SU-DHL-6 (cell line): ENCODE measurements at regions not wholly inside any gene's neighbourhood (a gene's known extent, or its start where the extent isn't known, plus 50 kb on each side); places are given as distances from the start of the nearest gene placed in this dataset.

Experiments
- H2AFZ ChIP-seq: fragments of 200-600 bp; sonication (generic); 2 replicates; pipeline ENCODE4 v1.6.1; 2014; ENCODE audit warnings: low read depth, mild to moderate bottlenecking, moderate library complexity, mixed read lengths, antibody characterized with exemption, low read length; ENCODE audit not compliant: severe bottlenecking
- H3F3A ChIP-seq: fragments of 200-600 bp; shearing (Covaris generic); 2 replicates; pipeline ENCODE4 v1.6.0; 2016; ENCODE audit warnings: antibody characterized with exemption, mild to moderate bottlenecking; ENCODE audit not compliant: insufficient read depth
- H3K27ac ChIP-seq: fragments of 200-600 bp; sonication (generic); 2 replicates; pipeline ENCODE4 v1.5.1; 2016; ENCODE audit warnings: low read depth, mild to moderate bottlenecking, low read length, moderate library complexity, mixed read lengths
- H3K27me3 ChIP-seq: fragments of 200-600 bp; sonication (generic), shearing (Covaris generic); 2 replicates; pipeline ENCODE4 v1.6.0; 2014; ENCODE audit warnings: mild to moderate bottlenecking, low read length
- H3K36me3 ChIP-seq: fragments of 200-600 bp; sonication (generic); 2 replicates; pipeline ENCODE4 v1.6.1; 2014; ENCODE audit warnings: mild to moderate bottlenecking, low read length, mixed read lengths
- H3K4me2 ChIP-seq: fragments of 300-600, 200-600 bp; shearing (Covaris generic), sonication (generic); 2 replicates; pipeline ENCODE4 v1.6.0; 2014; ENCODE audit warnings: low read length, low read depth, mild to moderate bottlenecking; ENCODE audit not compliant: poor library complexity, severe bottlenecking
- H3K4me3 ChIP-seq: fragments of 200-600 bp; sonication (generic); 2 replicates; pipeline ENCODE4 v1.5.1; 2014; ENCODE audit warnings: antibody characterized with exemption, low read length, mild to moderate bottlenecking, mixed read lengths; ENCODE audit not compliant: insufficient read depth, poor library complexity, severe bottlenecking
- H3K79me2 ChIP-seq: fragments of 200-600 bp; sonication (generic); 2 replicates; pipeline ENCODE4 v1.6.1; 2014; ENCODE audit warnings: mild to moderate bottlenecking, low read length, moderate library complexity; ENCODE audit not compliant: insufficient read depth
- H3K9ac ChIP-seq: fragments of 200-600 bp; sonication (generic); 2 replicates; pipeline ENCODE4 v1.7.0; 2014; ENCODE audit warnings: mild to moderate bottlenecking, low read length
- H3K9me2 ChIP-seq: fragments of 200-600 bp; sonication (generic); replicated peaks from 2 replicates; pipeline ENCODE4 v1.6.1; 2014; ENCODE audit warnings: low read length; ENCODE audit not compliant: insufficient read depth
- H3K9me3 ChIP-seq: fragments of 200-600 bp; sonication (generic); 2 replicates; pipeline ENCODE4 v1.6.1; 2014; ENCODE audit warnings: low read length, mixed read lengths; ENCODE audit not compliant: insufficient read depth
- H4K20me1 ChIP-seq: fragments of 200-600 bp; sonication (generic); 2 replicates; pipeline ENCODE4 v1.6.1; 2014; ENCODE audit warnings: low read depth, mild to moderate bottlenecking, antibody characterized with exemption, low read length, moderate library complexity, mixed read lengths
- EZH2phosphoT487 ChIP-seq: fragments of 200-600 bp; sonication (generic), shearing (Covaris generic); conservative IDR thresholded peaks from 2 replicates; pipeline ENCODE4 v1.6.1; 2018; ENCODE audit warnings: mild to moderate bottlenecking, antibody characterized with exemption, low read length, moderate library complexity, mixed read lengths
- TF ChIP-seq, protein P1 (sequence below): fragments of 200-600 bp; sonication (generic); IDR thresholded peaks from one replicate; pipeline ENCODE4 v1.5.1; 2017; ENCODE audit warnings: antibody characterized with exemption, mild to moderate bottlenecking, low read length, moderate library complexity; ENCODE audit not compliant: insufficient read depth, poor library complexity, severe bottlenecking

DNA sequence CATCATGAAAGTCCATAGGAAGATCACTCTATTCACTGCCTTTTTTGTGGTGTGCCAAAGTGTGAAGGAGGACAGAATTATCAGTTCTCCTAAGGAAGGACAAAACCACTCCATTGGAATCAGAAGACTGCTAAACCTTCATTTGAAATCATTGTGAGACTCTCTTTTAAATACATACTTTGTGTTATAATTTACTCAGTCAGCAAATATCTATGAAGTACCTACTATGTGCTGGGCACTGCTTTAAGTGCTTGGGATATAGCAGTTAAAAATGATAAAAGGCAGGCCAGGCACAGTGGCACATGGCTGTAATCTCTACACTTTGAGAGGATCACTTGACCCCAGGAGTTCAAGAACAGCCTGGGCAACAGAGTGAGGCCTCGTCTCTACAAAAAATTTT, 692.3 kb downstream of the DSC3 start:
- no peaks in the 10 kb centered on the region for H3K36me3 ChIP-seq
- no peaks in the 10 kb centered on the region for H3K9me2 ChIP-seq
- H3F3A ChIP-seq, result no peaks in the 10 kb centered on the region
- no peaks in the 10 kb centered on the region for H3K27me3 ChIP-seq
- H3K4me3 ChIP-seq, result no peak overlapping the region
- H3K27ac ChIP-seq, result no peak overlapping the region
- TF ChIP-seq, protein P1, sequence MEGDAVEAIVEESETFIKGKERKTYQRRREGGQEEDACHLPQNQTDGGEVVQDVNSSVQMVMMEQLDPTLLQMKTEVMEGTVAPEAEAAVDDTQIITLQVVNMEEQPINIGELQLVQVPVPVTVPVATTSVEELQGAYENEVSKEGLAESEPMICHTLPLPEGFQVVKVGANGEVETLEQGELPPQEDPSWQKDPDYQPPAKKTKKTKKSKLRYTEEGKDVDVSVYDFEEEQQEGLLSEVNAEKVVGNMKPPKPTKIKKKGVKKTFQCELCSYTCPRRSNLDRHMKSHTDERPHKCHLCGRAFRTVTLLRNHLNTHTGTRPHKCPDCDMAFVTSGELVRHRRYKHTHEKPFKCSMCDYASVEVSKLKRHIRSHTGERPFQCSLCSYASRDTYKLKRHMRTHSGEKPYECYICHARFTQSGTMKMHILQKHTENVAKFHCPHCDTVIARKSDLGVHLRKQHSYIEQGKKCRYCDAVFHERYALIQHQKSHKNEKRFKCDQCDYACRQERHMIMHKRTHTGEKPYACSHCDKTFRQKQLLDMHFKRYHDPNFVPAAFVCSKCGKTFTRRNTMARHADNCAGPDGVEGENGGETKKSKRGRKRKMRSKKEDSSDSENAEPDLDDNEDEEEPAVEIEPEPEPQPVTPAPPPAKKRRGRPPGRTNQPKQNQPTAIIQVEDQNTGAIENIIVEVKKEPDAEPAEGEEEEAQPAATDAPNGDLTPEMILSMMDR, result no peak
- TF ChIP-seq EZH2phosphoT487, result no peak
- no peak overlapping the region for H3K4me2 ChIP-seq
- H2AFZ ChIP-seq, result no peak overlapping the region
- no peaks in the 10 kb centered on the region for H4K20me1 ChIP-seq
- no peaks in the 10 kb centered on the region for H3K79me2 ChIP-seq
- H3K9ac ChIP-seq, result no peak overlapping the region
- no peaks in the 10 kb centered on the region for H3K9me3 ChIP-seq

GRCh38 chr18:30343090-30343489, 699.5 kb downstream of the DSC3 start:
- TF ChIP-seq, protein P1, result no peak
- TF ChIP-seq EZH2phosphoT487, result no peak
- no peak overlapping the region for H3K9ac ChIP-seq
- H3K9me2 ChIP-seq, result no peaks in the 10 kb centered on the region
- no peaks in the 10 kb centered on the region; the same call in 1 of the 2 replicates for H4K20me1 ChIP-seq
- no peak overlapping the region for H3K4me2 ChIP-seq
- H3K27me3 ChIP-seq, result no peaks in the 10 kb centered on the region
- H2AFZ ChIP-seq, result no peak overlapping the region
- no peak overlapping the region for H3K27ac ChIP-seq
- no peaks in the 10 kb centered on the region for H3K36me3 ChIP-seq
- H3K9me3 ChIP-seq, result no peaks in the 10 kb centered on the region
- no peak overlapping the region for H3K4me3 ChIP-seq
- no peaks in the 10 kb centered on the region for H3K79me2 ChIP-seq
- no peaks in the 10 kb centered on the region for H3F3A ChIP-seq

- Histone ChIP-seq H3K36me3 (no peaks in the 10 kb centered on the region), H3K9me2 (no peaks in the 10 kb centered on the region), H3K9me3 (no peaks in the 10 kb centered on the region), H3F3A (no peaks in the 10 kb centered on the region), H2AFZ (no peak overlapping the region), H3K9ac (no peak overlapping the region), H3K4me2 (no peak overlapping the region), H3K27me3 (no peaks in the 10 kb centered on the region), H3K4me3 (no peak overlapping the region), H4K20me1 (no peaks in the 10 kb centered on the region; the same call in 1 of the 2 replicates), H3K27ac (no peak overlapping the region), H3K79me2 (no peaks in the 10 kb centered on the region)
- TF ChIP-seq, protein P1, result no peak
- TF ChIP-seq EZH2phosphoT487, result no peak
Measured at GRCh38 chr18:30342675-30343074, 699.9 kb downstream of the DSC3 start.
